Endothelial cell of umbilical vein (primary cell): ENCODE measurements at regions not wholly inside any gene's neighbourhood (a gene's known extent, or its start where the extent isn't known, plus 50 kb on each side); places are given as distances from the start of the nearest gene placed in this dataset.

Experiments
- BruUV-seq: library from RNA; stranded (reverse); fragments of 400-500 nt; replicated peaks from 2 replicates; lab custom pipeline; 2021; lab: Mats Ljungman, UMichigan
- CTCF ChIA-PET: fragments of 300-600, 350-600 bp; sonication (Branson Sonifier 250); formaldehyde crosslinking; loops from one replicate; lab custom pipeline; 2021; ENCODE audit warnings: antibody characterized with exemption, inconsistent platforms; lab: Charles Lee
- POLR2A ChIA-PET: fragments of 300-600, 350-600 bp; sonication (Branson Sonifier 250); formaldehyde crosslinking; loops from one replicate; lab custom pipeline; 2021; ENCODE audit warnings: antibody characterized with exemption, inconsistent platforms; lab: Charles Lee
- DNase-seq: peaks from one replicate; pipeline ENCODE4 v3.0.0-alpha.2; 2011; ENCODE audit warnings: low read depth, low spot score
- FAIRE-seq: peaks from 2 replicates; lab custom pipeline; 2011; peaks lifted over from hg19 to GRCh38; lab: Jason Lieb, UNC
- H2AFZ ChIP-seq: 2 replicates; pipeline ENCODE4 v1.6.0; 2012; ENCODE audit warnings: low read depth, low read length, control low read depth, inconsistent platforms
- H3K27ac ChIP-seq: 2 replicates; pipeline ENCODE4 v1.5.1; 2011; ENCODE audit warnings: low read depth, mild to moderate bottlenecking, control low read depth, low read length, moderate library complexity; ENCODE audit not compliant: insufficient read depth
- H3K27me3 ChIP-seq, 2 experiments: 2 replicates each; pipeline versions ENCODE4 v1.6.0 to v1.6.1; 2011; ENCODE audit warnings: low read length in 2 of 2, mixed read lengths in 1 of 2; ENCODE audit not compliant: control insufficient read depth in 2 of 2, insufficient read depth in 2 of 2
- H3K36me3 ChIP-seq, 2 experiments: 2 replicates in 1 of 2; 3 replicates in 1 of 2; pipeline ENCODE4 v1.5.1; 2011; ENCODE audit warnings: low read length in 2 of 2, mild to moderate bottlenecking in 1 of 2, moderate library complexity in 1 of 2; ENCODE audit not compliant: control insufficient read depth in 2 of 2, insufficient read depth in 2 of 2; ENCODE audit errors: extremely low read depth in 1 of 2
- H3K4me1 ChIP-seq: 3 replicates; pipeline ENCODE4 v1.5.1; 2011; ENCODE audit warnings: mild to moderate bottlenecking, low read length; ENCODE audit not compliant: control insufficient read depth, insufficient read depth; ENCODE audit errors: extremely low read depth
- H3K4me2 ChIP-seq: 2 replicates; pipeline ENCODE4 v1.6.1; 2011; ENCODE audit warnings: low read length, control low read depth, mixed read lengths; ENCODE audit not compliant: insufficient read depth
- H3K4me3 ChIP-seq, 3 experiments: fragments of 200-600 bp in 1 of 3; sonication (generic), shearing (Covaris generic) in 1 of 3; replicated peaks in 1 of 3; 2 replicates each; pipeline ENCODE4 v1.5.1; 2011 to 2016; ENCODE audit warnings: control low read depth in 3 of 3, low read length in 3 of 3, mild to moderate bottlenecking in 2 of 3, inconsistent platforms in 1 of 3, low read depth in 1 of 3, moderate library complexity in 1 of 3; ENCODE audit not compliant: insufficient read depth in 1 of 3
- H3K79me2 ChIP-seq: 2 replicates; pipeline ENCODE4 v1.6.0; 2012; ENCODE audit warnings: low read length, inconsistent platforms; ENCODE audit not compliant: control insufficient read depth, insufficient read depth
- H3K9ac ChIP-seq: replicated peaks from 2 replicates; pipeline ENCODE3; 2011; ENCODE audit warnings: low read length, control low read depth; ENCODE audit not compliant: insufficient read depth; ENCODE audit errors: extremely low read depth
- H3K9me1 ChIP-seq: replicated peaks from 3 replicates; pipeline ENCODE4 v1.6.0; 2011; ENCODE audit warnings: mild to moderate bottlenecking, low read length; ENCODE audit not compliant: control insufficient read depth, insufficient read depth; ENCODE audit errors: extremely low read depth
- H3K9me3 ChIP-seq: replicated peaks from 2 replicates; pipeline ENCODE4 v1.5.1; 2012; ENCODE audit warnings: low read length, inconsistent platforms; ENCODE audit not compliant: control insufficient read depth, insufficient read depth
- H4K20me1 ChIP-seq: replicated peaks from 2 replicates; pipeline ENCODE3; 2011; ENCODE audit warnings: mild to moderate bottlenecking, low read length; ENCODE audit not compliant: control insufficient read depth, insufficient read depth; ENCODE audit errors: extremely low read depth
- CTCF ChIP-seq, 2 donors: IDR thresholded peaks; 1 replicate in 1 of 2; 2 replicates in 1 of 2; pipeline ENCODE4 v1.5.1; 2011; ENCODE audit warnings: low read length in 2 of 2, mild to moderate bottlenecking in 2 of 2, moderate library complexity in 2 of 2, control low read depth in 1 of 2, inconsistent platforms in 1 of 2, low read depth in 1 of 2; ENCODE audit not compliant: insufficient read depth in 1 of 2; ENCODE audit errors: extremely low read depth in 1 of 2
- EZH2 ChIP-seq: IDR thresholded peaks from 2 replicates; pipeline ENCODE4 v1.6.1; 2012; ENCODE audit warnings: borderline replicate concordance, low read depth, mild to moderate bottlenecking, moderate library complexity, low read length, inconsistent platforms; ENCODE audit not compliant: severe bottlenecking
- FOS ChIP-seq: IDR thresholded peaks from 2 replicates; pipeline ENCODE4 v1.6.1; 2011; ENCODE audit warnings: mild to moderate bottlenecking, low read length, moderate library complexity, borderline replicate concordance; ENCODE audit not compliant: insufficient read depth
- GATA2 ChIP-seq: IDR thresholded peaks from 2 replicates; pipeline ENCODE4 v1.7.0; 2011; ENCODE audit warnings: low read depth, mild to moderate bottlenecking, moderate library complexity, mixed read lengths, low read length; ENCODE audit not compliant: insufficient read length, insufficient read depth
- JUN ChIP-seq: IDR thresholded peaks from 2 replicates; pipeline ENCODE4 v1.6.1; 2011; ENCODE audit warnings: borderline replicate concordance, low read depth; ENCODE audit not compliant: insufficient read length, insufficient read depth
- MAX ChIP-seq: IDR thresholded peaks from 2 replicates; pipeline ENCODE4 v1.6.1; 2011; ENCODE audit not compliant: insufficient read depth, insufficient read length
- MYC ChIP-seq: IDR thresholded peaks from one replicate; pipeline ENCODE4 v1.6.1; 2011; ENCODE audit warnings: mild to moderate bottlenecking, low read depth, low read length
- POLR2A ChIP-seq: IDR thresholded peaks from 2 replicates; pipeline ENCODE4 v1.6.1; 2012; ENCODE audit warnings: low read depth, mild to moderate bottlenecking, control low read depth, low read length
- POLR2AphosphoS5 ChIP-seq: IDR thresholded peaks from 2 replicates; pipeline ENCODE4 v1.6.1; 2012; ENCODE audit warnings: low read depth, mild to moderate bottlenecking, control low read depth, low read length, moderate library complexity; ENCODE audit not compliant: insufficient read depth
- dilution Hi-C: fragments of 300-500 bp; cut with MboI; formaldehyde crosslinking; loops from one replicate; pipeline ENCODE4 v1.15.0; 2019; ENCODE audit warnings: low sequenced_read_pairs; ENCODE audit not compliant: extremely low pct_ligation_motif_present
- intact Hi-C: fragments of 100-400 bp; cut with micrococcal nuclease; formaldehyde crosslinking; loops from one replicate; pipeline ENCODE4 v1.10.0; 2022

- Histone ChIP-seq H3K4me2 (no peak overlapping the region), H3K9me3 (no peaks in the 10 kb centered on the region), H3K4me1 (no peaks in the 10 kb centered on the region), H3K9me1 (no peaks in the 10 kb centered on the region), H2AFZ (no peak overlapping the region), H3K79me2 (no peaks in the 10 kb centered on the region), H3K4me3 (no peak overlapping the region), H3K36me3 (no peaks in the 10 kb centered on the region), H4K20me1 (no peaks in the 10 kb centered on the region), H3K27me3 (peaks cover 0 to 2% of the 10 kb centered on the region in 2 experiments), H3K9ac (no peak overlapping the region), H3K27ac (no peak overlapping the region)
- POLR2A ChIA-PET, result no interaction called here
- DNase-seq (no peak), FAIRE-seq (no peak)
- TF ChIP-seq CTCF (IDR thresholded peaks at IDR 0.05; ENCODE audit: extremely low read depth in 1 of 2, insufficient read depth in 1 of 2, low read depth in 1 of 2, low read length in 2 of 2) (no peak), MAX (no peak), GATA2 (no peak), JUN (no peak), MYC (no peak), POLR2A (no peak), POLR2AphosphoS5 (no peak), FOS (no peak), EZH2 (no peak)
- dilution Hi-C loops, result no loop called here
- intact Hi-C loops, result no loop called here
- BruUV-seq, result no TSS peak
- CTCF ChIA-PET, result no interaction called here
Measured at GRCh38 chr9:107198718-107199117, 84.4 kb upstream of the RAD23B start.
